IMR-90 (cell line): ENCODE measurements at regions not wholly inside any gene's neighbourhood (a gene's known extent, or its start where the extent isn't known, plus 50 kb on each side); places are given as distances from the start of the nearest gene placed in this dataset.

ENCODE experiments used
- ATAC-seq: fragments of 200-7000 bp; cut with Tn5 transposase; 2 replicates; pipeline ENCODE4 v1.9.1; 2020; ENCODE audit warnings: low read depth, mild to moderate bottlenecking, moderate library complexity
- BruUV-seq: library from RNA; stranded (reverse); fragments of 400-500 nt; replicated peaks from 2 replicates; lab custom pipeline; 2021; lab: Mats Ljungman, UMichigan
- CTCF ChIA-PET: fragments of 300-600 bp; formaldehyde crosslinking; extraction: SDS; loops from one replicate; lab custom pipeline; 2021; ENCODE audit warnings: antibody characterized with exemption; lab: Yijun Ruan, JAX
- POLR2A ChIA-PET: fragments of 300-600 bp; sonication (Branson Sonifier 250); formaldehyde crosslinking; loops from one replicate; lab custom pipeline; 2022; ENCODE audit warnings: antibody characterized with exemption; ENCODE audit not compliant: unreplicated experiment; lab: Charles Lee
- DNase-seq: peaks from one replicate; pipeline ENCODE4 v3.0.0; 2013
- H2AFZ ChIP-seq: replicated peaks from 2 replicates; pipeline ENCODE3; 2013; ENCODE audit warnings: low read length, mild to moderate bottlenecking; ENCODE audit not compliant: poor library complexity
- H2AK5ac ChIP-seq: 2 replicates; pipeline ENCODE4 v1.6.1; 2013; ENCODE audit warnings: low read depth, low read length, inconsistent platforms
- H2AK9ac ChIP-seq: replicated peaks from 2 replicates; pipeline ENCODE3; 2013; ENCODE audit warnings: mild to moderate bottlenecking, low read depth, low read length, moderate library complexity; ENCODE audit not compliant: poor library complexity
- H2BK120ac ChIP-seq: 2 replicates; pipeline ENCODE4 v1.6.1; 2013; ENCODE audit warnings: low read depth, low read length, inconsistent platforms
- H2BK15ac ChIP-seq: 3 replicates; pipeline ENCODE4 v1.6.1; 2013; ENCODE audit warnings: low read depth, low read length, inconsistent platforms
- H2BK20ac ChIP-seq: 2 replicates; pipeline ENCODE4 v1.6.1; 2013; ENCODE audit warnings: low read depth, mild to moderate bottlenecking, inconsistent platforms, low read length, moderate library complexity
- H2BK5ac ChIP-seq: 2 replicates; pipeline ENCODE4 v1.6.1; 2013; ENCODE audit warnings: mild to moderate bottlenecking, low read depth, low read length, inconsistent platforms; ENCODE audit not compliant: poor library complexity, severe bottlenecking
- H3K14ac ChIP-seq: replicated peaks from 2 replicates; pipeline ENCODE4 v1.6.1; 2013; ENCODE audit warnings: low read depth, low read length, inconsistent platforms
- H3K18ac ChIP-seq: 2 replicates; pipeline ENCODE4 v1.6.1; 2013; ENCODE audit warnings: low read depth, low read length, control low read depth
- H3K23ac ChIP-seq: 2 replicates; pipeline ENCODE4 v1.6.1; 2013; ENCODE audit warnings: low read depth, low read length, inconsistent platforms
- H3K27ac ChIP-seq: 2 replicates; pipeline ENCODE4 v1.5.1; 2013; ENCODE audit warnings: mild to moderate bottlenecking, control low read depth, low read length; ENCODE audit not compliant: insufficient read depth
- H3K27me3 ChIP-seq: 2 replicates; pipeline ENCODE4 v1.6.1; 2013; ENCODE audit warnings: low read length; ENCODE audit not compliant: control insufficient read depth, insufficient read depth
- H3K36me3 ChIP-seq: 2 replicates; pipeline ENCODE4 v1.6.1; 2013; ENCODE audit warnings: low read length, mixed read lengths; ENCODE audit not compliant: control insufficient read depth, insufficient read depth
- H3K4ac ChIP-seq: 2 replicates; pipeline ENCODE4 v1.6.1; 2013; ENCODE audit warnings: low read depth, low read length, inconsistent platforms
- H3K4me1 ChIP-seq: 2 replicates; pipeline ENCODE4 v1.6.1; 2013; ENCODE audit warnings: low read length, mixed read lengths; ENCODE audit not compliant: control insufficient read depth, insufficient read depth
- H3K4me2 ChIP-seq: 2 replicates; pipeline ENCODE4 v1.6.1; 2013; ENCODE audit warnings: low read depth, mild to moderate bottlenecking, control low read depth, low read length, moderate library complexity
- H3K4me3 ChIP-seq: 2 replicates; pipeline ENCODE4 v1.5.1; 2013; ENCODE audit warnings: low read depth, mild to moderate bottlenecking, control low read depth, low read length, moderate library complexity; ENCODE audit not compliant: insufficient read depth
- H3K56ac ChIP-seq: 2 replicates; pipeline ENCODE4 v1.6.1; 2013; ENCODE audit warnings: low read length, inconsistent platforms; ENCODE audit not compliant: insufficient read depth; ENCODE audit errors: extremely low read depth
- H3K79me1 ChIP-seq, 2 experiments: 2 replicates each; pipeline ENCODE4 v1.6.1; 2013; ENCODE audit warnings: low read length in 2 of 2, inconsistent platforms in 1 of 2, low read depth in 1 of 2
- H3K9ac ChIP-seq: 2 replicates; pipeline ENCODE4 v1.6.1; 2013; ENCODE audit warnings: low read depth, low read length, control low read depth
- H3K9me1 ChIP-seq: 2 replicates; pipeline ENCODE4 v1.6.1; 2013; ENCODE audit warnings: low read length, inconsistent platforms; ENCODE audit not compliant: insufficient read depth
- H3K9me3 ChIP-seq: 2 replicates; pipeline ENCODE4 v1.6.1; 2013; ENCODE audit warnings: low read length; ENCODE audit not compliant: control insufficient read depth, insufficient read depth
- H4K20me1 ChIP-seq: 2 replicates; pipeline ENCODE4 v1.6.1; 2013; ENCODE audit warnings: low read length, inconsistent platforms; ENCODE audit not compliant: insufficient read depth
- H4K5ac ChIP-seq: 2 replicates; pipeline ENCODE4 v1.6.1; 2013; ENCODE audit warnings: mild to moderate bottlenecking, low read depth, low read length, control low read depth
- H4K8ac ChIP-seq, 2 experiments: 2 replicates each; pipeline ENCODE4 v1.6.1; 2013; ENCODE audit warnings: low read depth in 2 of 2, low read length in 2 of 2, control low read depth in 1 of 2, inconsistent platforms in 1 of 2
- H4K91ac ChIP-seq: 2 replicates; pipeline ENCODE4 v1.6.1; 2013; ENCODE audit warnings: low read depth, low read length, inconsistent platforms; ENCODE audit not compliant: insufficient read depth
- BHLHE40 ChIP-seq: fragments of 150-350 bp; IDR thresholded peaks from 2 replicates; pipeline ENCODE4 v1.6.1; 2016; ENCODE audit warnings: mild to moderate bottlenecking, low read depth, low read length
- CEBPB ChIP-seq: IDR thresholded peaks from 2 replicates; pipeline ENCODE4 v1.6.1; 2012; ENCODE audit warnings: low read depth, low read length, improper control_type of control experiment
- CHD1 ChIP-seq: IDR thresholded peaks from 2 replicates; pipeline ENCODE4 v1.6.1; 2012; ENCODE audit warnings: low read depth, low read length, improper control_type of control experiment
- CTCF ChIP-seq: conservative IDR thresholded peaks from 2 replicates; pipeline ENCODE4 v1.5.1; 2012; ENCODE audit warnings: mild to moderate bottlenecking, low read depth, low read length, improper control_type of control experiment
- FOS ChIP-seq: fragments of 150-350 bp; IDR thresholded peaks from 2 replicates; pipeline ENCODE4 v1.6.1; 2016; ENCODE audit warnings: low read depth, low read length
- MAFK ChIP-seq: IDR thresholded peaks from 2 replicates; pipeline ENCODE4 v1.6.1; 2012; ENCODE audit warnings: low read depth, low read length, improper control_type of control experiment
- MAZ ChIP-seq: IDR thresholded peaks from 2 replicates; pipeline ENCODE4 v1.6.1; 2012; ENCODE audit warnings: low read depth, mild to moderate bottlenecking, low read length, improper control_type of control experiment, moderate library complexity, borderline replicate concordance
- MXI1 ChIP-seq: IDR thresholded peaks from 2 replicates; pipeline ENCODE4 v1.6.1; 2012; ENCODE audit warnings: low read depth, mild to moderate bottlenecking, low read length, moderate library complexity, borderline replicate concordance
- NFE2L2 ChIP-seq: fragments of 150-350 bp; IDR thresholded peaks from 2 replicates; pipeline ENCODE4 v1.6.1; 2016; ENCODE audit warnings: low read depth, mild to moderate bottlenecking, low read length
- POLR2A ChIP-seq: IDR thresholded peaks from 2 replicates; pipeline ENCODE4 v1.6.1; 2012; ENCODE audit warnings: mild to moderate bottlenecking, low read depth, low read length
- RAD21 ChIP-seq: IDR thresholded peaks from 2 replicates; pipeline ENCODE4 v1.6.1; 2012; ENCODE audit warnings: low read length, improper control_type of control experiment
- RCOR1 ChIP-seq: IDR thresholded peaks from 2 replicates; pipeline ENCODE4 v1.6.1; 2012; ENCODE audit warnings: mild to moderate bottlenecking, low read length, improper control_type of control experiment; ENCODE audit not compliant: insufficient replicate concordance
- RFX5 ChIP-seq: IDR thresholded peaks from 2 replicates; pipeline ENCODE4 v1.8.0; 2012; ENCODE audit warnings: low read depth, mild to moderate bottlenecking, low read length, moderate library complexity
- SMC3 ChIP-seq: fragments of 150-350 bp; IDR thresholded peaks from 2 replicates; pipeline ENCODE4 v1.6.1; 2016; ENCODE audit warnings: low read depth, mild to moderate bottlenecking, antibody characterized with exemption, low read length, moderate library complexity
- USF2 ChIP-seq: fragments of 150-350 bp; IDR thresholded peaks from 2 replicates; pipeline ENCODE4 v1.6.1; 2017; ENCODE audit warnings: mild to moderate bottlenecking, antibody characterized with exemption, low read length, low read depth
- WGBS, 2 experiments: methylation state at CpG; one replicate each; pipeline versions ENCODE4 v1.1.5 to v1.1.7; 2013; ENCODE audit warnings: missing lambda C conversion rate in 2 of 2; ENCODE audit not compliant: insufficient read length in 1 of 2; ENCODE audit errors: extremely low coverage in 2 of 2; 5-methylcytosine and 5-hydroxymethylcytosine counted together
- dilution Hi-C: fragments of 300-500 bp; cut with HindIII; formaldehyde crosslinking; loops from one replicate; pipeline ENCODE4 v1.14.3; 2018; ENCODE audit warnings: low sequenced_read_pairs; ENCODE audit not compliant: unreplicated experiment
- in situ Hi-C: fragments of 300-500 bp; cut with MboI; formaldehyde crosslinking; loops from 3 replicates; pipeline ENCODE4 v1.14.3; 2019; ENCODE audit warnings: low sequenced_read_pairs, inconsistent platforms, mixed read lengths
- intact Hi-C: fragments of 100-400 bp; cut with micrococcal nuclease; formaldehyde crosslinking; loops from 2 replicates; pipeline ENCODE4 v1.10.0; 2022
- TF ChIP-seq, protein P1 (sequence below): fragments of 150-350 bp; IDR thresholded peaks from 2 replicates; pipeline ENCODE4 v1.6.1; 2016; ENCODE audit warnings: low read depth, mild to moderate bottlenecking, low read length, moderate library complexity, borderline replicate concordance

DNA sequence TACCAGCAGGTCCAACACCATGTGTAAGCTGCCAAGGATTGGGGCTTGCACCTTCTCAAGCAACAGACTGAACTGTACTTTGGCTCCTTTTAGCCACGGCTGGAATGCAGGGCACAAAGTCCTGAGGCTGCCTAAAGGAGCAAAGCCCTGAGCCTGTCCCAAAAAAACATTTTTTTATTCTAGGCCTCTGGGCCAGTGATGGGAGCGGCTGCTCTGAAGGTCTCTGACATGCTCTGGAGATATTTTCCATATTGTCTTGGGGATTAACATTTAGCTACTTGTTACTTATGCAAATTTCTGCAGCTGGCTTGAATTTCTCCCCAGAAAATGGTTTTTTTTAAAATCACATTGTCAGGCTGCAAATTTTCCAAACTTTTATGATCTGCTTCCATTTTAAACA, 885.3 kb downstream of the GLUD2 start:
- no peak overlapping the region for H3K4me3 ChIP-seq
- no peak overlapping the region for H3K4me2 ChIP-seq
- H3K9me3 ChIP-seq, result peaks cover 1% of the 10 kb centered on the region; the same call in 1 of the 2 replicates
- no peak overlapping the region for H2AFZ ChIP-seq
- H2AK9ac ChIP-seq, result no peak overlapping the region
- no peaks in the 10 kb centered on the region for H3K36me3 ChIP-seq
- dilution Hi-C loops (no loop called here), intact Hi-C loops (no loop called here), in situ Hi-C loops (no loop called here)
- TF ChIP-seq RFX5 (no peak), BHLHE40 (no peak), CTCF (no peak), RCOR1 (no peak), NFE2L2 (no peak), USF2 (no peak), MAFK (no peak), RAD21 (no peak), MAZ (no peak), CEBPB (no peak), FOS (no peak), MXI1 (no peak), CHD1 (no peak), SMC3 (no peak), POLR2A (no peak)
- TF ChIP-seq, protein P1, sequence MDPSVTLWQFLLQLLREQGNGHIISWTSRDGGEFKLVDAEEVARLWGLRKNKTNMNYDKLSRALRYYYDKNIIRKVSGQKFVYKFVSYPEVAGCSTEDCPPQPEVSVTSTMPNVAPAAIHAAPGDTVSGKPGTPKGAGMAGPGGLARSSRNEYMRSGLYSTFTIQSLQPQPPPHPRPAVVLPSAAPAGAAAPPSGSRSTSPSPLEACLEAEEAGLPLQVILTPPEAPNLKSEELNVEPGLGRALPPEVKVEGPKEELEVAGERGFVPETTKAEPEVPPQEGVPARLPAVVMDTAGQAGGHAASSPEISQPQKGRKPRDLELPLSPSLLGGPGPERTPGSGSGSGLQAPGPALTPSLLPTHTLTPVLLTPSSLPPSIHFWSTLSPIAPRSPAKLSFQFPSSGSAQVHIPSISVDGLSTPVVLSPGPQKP, result no peak
- H3K14ac ChIP-seq, result no peak overlapping the region
- no peak overlapping the region for H3K18ac ChIP-seq
- no peak overlapping the region for H3K4ac ChIP-seq
- ATAC-seq, result no peak
- no peak overlapping the region for H2BK15ac ChIP-seq
- no peak overlapping the region for H4K91ac ChIP-seq
- no peak overlapping the region for H2BK20ac ChIP-seq
- ChIA-PET CTCF (no interaction called here), POLR2A (no interaction called here)
- no peak overlapping the region for H3K27ac ChIP-seq
- no peak overlapping the region for H3K56ac ChIP-seq
- no peak overlapping the region for H3K23ac ChIP-seq
- no peaks in the 10 kb centered on the region for H4K20me1 ChIP-seq
- H3K79me1 ChIP-seq, result no peaks in the 10 kb centered on the region
- H2BK5ac ChIP-seq, result no peak overlapping the region
- H4K8ac ChIP-seq, result no peak overlapping the region
- no peak overlapping the region for H2AK5ac ChIP-seq
- no peak overlapping the region for H3K9ac ChIP-seq
- no CpG with 5 or more reads among the region's 2 CpGs for WGBS, 2 experiments
- DNase-seq, result no peak
- no peak overlapping the region for H4K5ac ChIP-seq
- H2BK120ac ChIP-seq, result no peak overlapping the region
- no peaks in the 10 kb centered on the region for H3K9me1 ChIP-seq
- no TSS peak for BruUV-seq
- H3K27me3 ChIP-seq, result no peaks in the 10 kb centered on the region
- H3K4me1 ChIP-seq, result no peaks in the 10 kb centered on the region
